ENCODE measurements at regions not wholly inside any gene's neighbourhood (a gene's known extent, or its start where the extent isn't known, plus 50 kb on each side); places are given as distances from the start of the nearest gene placed in this dataset.

DNA sequence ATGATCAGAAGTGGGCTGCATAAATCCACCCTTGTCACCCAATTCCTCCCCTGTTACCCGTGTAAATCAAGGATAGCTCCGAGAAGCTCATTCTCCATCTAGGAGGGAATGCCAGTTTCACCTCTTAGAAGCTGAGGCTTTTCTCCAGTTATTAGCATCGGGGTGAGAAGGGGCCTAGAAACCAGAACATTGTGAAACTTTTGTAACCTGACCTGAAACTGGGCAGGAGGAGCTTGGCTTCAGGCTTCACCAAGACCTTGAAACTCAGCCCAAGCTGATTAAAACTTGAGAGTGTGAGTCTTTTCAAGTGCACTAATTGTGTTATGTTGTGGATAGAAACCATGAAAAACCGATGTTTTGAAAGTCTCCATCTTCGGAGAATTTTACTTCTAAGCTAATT lies 103.1 kb downstream of the BMP2 start:
- no peak for TF ChIP-seq ZNF3 (CRISPR knock-in tag; IDR thresholded peaks at IDR 0.05)
- TF ChIP-seq, protein P1, sequence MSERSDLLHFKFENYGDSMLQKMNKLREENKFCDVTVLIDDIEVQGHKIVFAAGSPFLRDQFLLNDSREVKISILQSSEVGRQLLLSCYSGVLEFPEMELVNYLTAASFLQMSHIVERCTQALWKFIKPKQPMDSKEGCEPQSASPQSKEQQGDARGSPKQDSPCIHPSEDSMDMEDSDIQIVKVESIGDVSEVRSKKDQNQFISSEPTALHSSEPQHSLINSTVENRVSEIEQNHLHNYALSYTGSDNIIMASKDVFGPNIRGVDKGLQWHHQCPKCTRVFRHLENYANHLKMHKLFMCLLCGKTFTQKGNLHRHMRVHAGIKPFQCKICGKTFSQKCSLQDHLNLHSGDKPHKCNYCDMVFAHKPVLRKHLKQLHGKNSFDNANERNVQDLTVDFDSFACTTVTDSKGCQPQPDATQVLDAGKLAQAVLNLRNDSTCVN (CRISPR knock-in tag; IDR thresholded peaks at IDR 0.05; ENCODE audit: borderline replicate concordance) = no peak
- no peak for TF ChIP-seq BHLHE40 (IDR thresholded peaks at IDR 0.05; ENCODE audit: low read length)
- TF ChIP-seq ZSCAN31 (CRISPR knock-in tag; IDR thresholded peaks at IDR 0.05; ENCODE audit: low read depth) = no peak
- TF ChIP-seq ZNF101 (CRISPR knock-in tag; IDR thresholded peaks at IDR 0.05; ENCODE audit: borderline replicate concordance, low read depth) = no peak
- TF ChIP-seq NFE2L1 (CRISPR knock-in tag; IDR thresholded peaks at IDR 0.05; ENCODE audit: borderline replicate concordance) = no peak
- TF ChIP-seq ZNF567 (CRISPR knock-in tag; IDR thresholded peaks at IDR 0.05; ENCODE audit: borderline replicate concordance) = no peak
- TF ChIP-seq SMC3 (IDR thresholded peaks at IDR 0.05; ENCODE audit: low read length) = no peak
- no peak for TF ChIP-seq ERF (CRISPR knock-in tag; IDR thresholded peaks at IDR 0.05)
- TF ChIP-seq ATF7-NPFF (CRISPR knock-in tag; IDR thresholded peaks at IDR 0.05; ENCODE audit: low read depth) = no peak
- no peak for TF ChIP-seq NFKB2 (CRISPR knock-in tag; IDR thresholded peaks at IDR 0.05; ENCODE audit: borderline replicate concordance)
- TF ChIP-seq RORA (CRISPR knock-in tag; IDR thresholded peaks at IDR 0.05) = no peak
- TF ChIP-seq, protein P2, sequence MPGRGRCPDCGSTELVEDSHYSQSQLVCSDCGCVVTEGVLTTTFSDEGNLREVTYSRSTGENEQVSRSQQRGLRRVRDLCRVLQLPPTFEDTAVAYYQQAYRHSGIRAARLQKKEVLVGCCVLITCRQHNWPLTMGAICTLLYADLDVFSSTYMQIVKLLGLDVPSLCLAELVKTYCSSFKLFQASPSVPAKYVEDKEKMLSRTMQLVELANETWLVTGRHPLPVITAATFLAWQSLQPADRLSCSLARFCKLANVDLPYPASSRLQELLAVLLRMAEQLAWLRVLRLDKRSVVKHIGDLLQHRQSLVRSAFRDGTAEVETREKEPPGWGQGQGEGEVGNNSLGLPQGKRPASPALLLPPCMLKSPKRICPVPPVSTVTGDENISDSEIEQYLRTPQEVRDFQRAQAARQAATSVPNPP (CRISPR knock-in tag; IDR thresholded peaks at IDR 0.05) = no peak
- TF ChIP-seq, protein P3, sequence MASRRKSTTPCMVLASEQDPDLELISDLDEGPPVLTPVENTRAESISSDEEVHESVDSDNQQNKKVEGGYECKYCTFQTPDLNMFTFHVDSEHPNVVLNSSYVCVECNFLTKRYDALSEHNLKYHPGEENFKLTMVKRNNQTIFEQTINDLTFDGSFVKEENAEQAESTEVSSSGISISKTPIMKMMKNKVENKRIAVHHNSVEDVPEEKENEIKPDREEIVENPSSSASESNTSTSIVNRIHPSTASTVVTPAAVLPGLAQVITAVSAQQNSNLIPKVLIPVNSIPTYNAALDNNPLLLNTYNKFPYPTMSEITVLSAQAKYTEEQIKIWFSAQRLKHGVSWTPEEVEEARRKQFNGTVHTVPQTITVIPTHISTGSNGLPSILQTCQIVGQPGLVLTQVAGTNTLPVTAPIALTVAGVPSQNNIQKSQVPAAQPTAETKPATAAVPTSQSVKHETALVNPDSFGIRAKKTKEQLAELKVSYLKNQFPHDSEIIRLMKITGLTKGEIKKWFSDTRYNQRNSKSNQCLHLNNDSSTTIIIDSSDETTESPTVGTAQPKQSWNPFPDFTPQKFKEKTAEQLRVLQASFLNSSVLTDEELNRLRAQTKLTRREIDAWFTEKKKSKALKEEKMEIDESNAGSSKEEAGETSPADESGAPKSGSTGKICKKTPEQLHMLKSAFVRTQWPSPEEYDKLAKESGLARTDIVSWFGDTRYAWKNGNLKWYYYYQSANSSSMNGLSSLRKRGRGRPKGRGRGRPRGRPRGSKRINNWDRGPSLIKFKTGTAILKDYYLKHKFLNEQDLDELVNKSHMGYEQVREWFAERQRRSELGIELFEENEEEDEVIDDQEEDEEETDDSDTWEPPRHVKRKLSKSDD (CRISPR knock-in tag; IDR thresholded peaks at IDR 0.05; ENCODE audit: low read depth) = no peak
- no peak for TF ChIP-seq FOXA3 (CRISPR knock-in tag; IDR thresholded peaks at IDR 0.05)
- TF ChIP-seq MAFF (IDR thresholded peaks at IDR 0.05; ENCODE audit: low read depth, low read length) = no peak
- TF ChIP-seq, protein P4, sequence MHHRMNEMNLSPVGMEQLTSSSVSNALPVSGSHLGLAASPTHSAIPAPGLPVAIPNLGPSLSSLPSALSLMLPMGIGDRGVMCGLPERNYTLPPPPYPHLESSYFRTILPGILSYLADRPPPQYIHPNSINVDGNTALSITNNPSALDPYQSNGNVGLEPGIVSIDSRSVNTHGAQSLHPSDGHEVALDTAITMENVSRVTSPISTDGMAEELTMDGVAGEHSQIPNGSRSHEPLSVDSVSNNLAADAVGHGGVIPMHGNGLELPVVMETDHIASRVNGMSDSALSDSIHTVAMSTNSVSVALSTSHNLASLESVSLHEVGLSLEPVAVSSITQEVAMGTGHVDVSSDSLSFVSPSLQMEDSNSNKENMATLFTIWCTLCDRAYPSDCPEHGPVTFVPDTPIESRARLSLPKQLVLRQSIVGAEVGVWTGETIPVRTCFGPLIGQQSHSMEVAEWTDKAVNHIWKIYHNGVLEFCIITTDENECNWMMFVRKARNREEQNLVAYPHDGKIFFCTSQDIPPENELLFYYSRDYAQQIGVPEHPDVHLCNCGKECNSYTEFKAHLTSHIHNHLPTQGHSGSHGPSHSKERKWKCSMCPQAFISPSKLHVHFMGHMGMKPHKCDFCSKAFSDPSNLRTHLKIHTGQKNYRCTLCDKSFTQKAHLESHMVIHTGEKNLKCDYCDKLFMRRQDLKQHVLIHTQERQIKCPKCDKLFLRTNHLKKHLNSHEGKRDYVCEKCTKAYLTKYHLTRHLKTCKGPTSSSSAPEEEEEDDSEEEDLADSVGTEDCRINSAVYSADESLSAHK (CRISPR knock-in tag; IDR thresholded peaks at IDR 0.05; ENCODE audit: borderline replicate concordance) = no peak
- intact Hi-C loops (cut with micrococcal nuclease; ENCODE audit: unreplicated experiment) = no loop called here
- ChIA-PET POLR2A (no interaction called here), CTCF (ENCODE audit: low intra/inter-chr PET ratio, low total read pairs) (no interaction called here)
- Histone ChIP-seq H3K36me3 (replicated peaks in 1 of 2; ENCODE audit: control insufficient read depth in 1 of 2, insufficient read depth in 2 of 2, low read length in 2 of 2) (no peaks in the 10 kb centered on the region), H3K27ac (ENCODE audit: extremely low read length, insufficient read depth, low read length) (no peak overlapping the region), H2AFZ (ENCODE audit: low read length) (no peak overlapping the region), H3K4me2 (ENCODE audit: low read depth, low read length) (no peak overlapping the region), H3K4me1 (ENCODE audit: insufficient read depth, low read length) (no peaks in the 10 kb centered on the region), H3K9me3 (ENCODE audit: low read length) (no peaks in the 10 kb centered on the region), H3K4me3 (replicated peaks in 1 of 3; ENCODE audit: insufficient read depth in 1 of 3, low read depth in 2 of 3, low read length in 3 of 3) (no peak overlapping the region), H3K9ac (ENCODE audit: insufficient read depth, low read depth, low read length) (no peak overlapping the region), H3K79me2 (ENCODE audit: insufficient read depth, low read length) (no peaks in the 10 kb centered on the region), H3K27me3 (ENCODE audit: control insufficient read depth in 1 of 2, insufficient read depth in 2 of 2, low read length in 2 of 2) (no peaks in the 10 kb centered on the region), H4K20me1 (ENCODE audit: insufficient read depth, low read length) (no peaks in the 10 kb centered on the region)
- no TSS peak for BruUV-seq (replicated peaks)
- ATAC-seq (no peak), FAIRE-seq (no peak), DNase-seq (ENCODE audit: low spot score) (no peak)
- 7% methylated on average over 5 of the region's 5 CpGs for WGBS (ENCODE audit: low lambda C conversion rate)
- in situ Hi-C loops (cut with HindIII; ENCODE audit: extremely low pct_ligation_motif_present, low pct_unique_long_range_greater_than_20kb) = no loop called here
